OCI-LY7 (cell line): ENCODE measurements at regions not wholly inside any gene's neighbourhood (a gene's known extent, or its start where the extent isn't known, plus 50 kb on each side); places are given as distances from the start of the nearest gene placed in this dataset.
"Not testable (repeated sequence)": the region's sequence is repeated elsewhere in the genome, so short reads cannot be mapped to it uniquely, and the experiment has no call there.

Experiments used
- BruUV-seq: library from RNA; stranded (reverse); fragments of 400-500 nt; replicated peaks from 2 replicates; lab custom pipeline; 2021; lab: Mats Ljungman, UMichigan
- CTCF ChIA-PET: fragments of 300-600 bp; sonication (Branson Sonifier 250); formaldehyde crosslinking; loops from one replicate; lab custom pipeline; 2022; ENCODE audit warnings: antibody characterized with exemption; ENCODE audit not compliant: unreplicated experiment; lab: Charles Lee
- POLR2A ChIA-PET: fragments of 300-600 bp; sonication (Branson Sonifier 250); formaldehyde crosslinking; loops from one replicate; lab custom pipeline; 2022; ENCODE audit warnings: antibody characterized with exemption; lab: Charles Lee
- DNase-seq: peaks from one replicate; pipeline ENCODE4 v3.0.0-alpha.2; 2015; ENCODE audit warnings: low spot score
- H2AFZ ChIP-seq: fragments of 200-600 bp; sonication (generic), shearing (Covaris generic); 2 replicates; pipeline ENCODE4 v1.6.1; 2014; ENCODE audit warnings: mild to moderate bottlenecking, antibody characterized with exemption, low read length, moderate library complexity
- H3K27ac ChIP-seq: fragments of 200-600 bp; sonication (generic); 2 replicates; pipeline ENCODE4 v1.5.1; 2014; ENCODE audit warnings: mixed run types, low read depth, mild to moderate bottlenecking, moderate library complexity, low read length, inconsistent platforms; ENCODE audit not compliant: poor library complexity, severe bottlenecking
- H3K36me3 ChIP-seq: fragments of 200-600 bp; sonication (generic); 2 replicates; pipeline ENCODE4 v1.6.1; 2014; ENCODE audit warnings: mild to moderate bottlenecking, antibody characterized with exemption, low read length, moderate library complexity, mixed read lengths; ENCODE audit not compliant: insufficient read depth
- H3K4me1 ChIP-seq: fragments of 200-600 bp; sonication (generic); 2 replicates; pipeline ENCODE4 v1.5.1; 2014; ENCODE audit warnings: mild to moderate bottlenecking, low read length; ENCODE audit not compliant: insufficient read depth, poor library complexity, severe bottlenecking
- H3K4me2 ChIP-seq: fragments of 200-600 bp; sonication (generic); 2 replicates; pipeline ENCODE4 v1.6.1; 2014; ENCODE audit warnings: mild to moderate bottlenecking, low read length
- H3K4me3 ChIP-seq: fragments of 200-600 bp; sonication (generic); 2 replicates; pipeline ENCODE4 v1.5.1; 2014; ENCODE audit warnings: mild to moderate bottlenecking, low read depth, low read length; ENCODE audit not compliant: poor library complexity, severe bottlenecking
- H3K79me2 ChIP-seq: fragments of 200-600 bp; sonication (generic); 2 replicates; pipeline ENCODE4 v1.6.1; 2016; ENCODE audit warnings: low read depth, mild to moderate bottlenecking, low read length, moderate library complexity, mixed read lengths; ENCODE audit not compliant: insufficient read depth
- H3K9me2 ChIP-seq: fragments of 200-600 bp; sonication (generic); 2 replicates; pipeline ENCODE4 v1.6.1; 2016; ENCODE audit warnings: mild to moderate bottlenecking, low read length, mixed read lengths; ENCODE audit not compliant: insufficient read depth
- H3K9me3 ChIP-seq: fragments of 200-600 bp; sonication (generic); 2 replicates; pipeline ENCODE4 v1.6.1; 2014; ENCODE audit warnings: mild to moderate bottlenecking, mixed run types, low read length, mixed read lengths
- H4K20me1 ChIP-seq: fragments of 200-600 bp; sonication (generic); 2 replicates; pipeline ENCODE4 v1.6.1; 2014; ENCODE audit warnings: mild to moderate bottlenecking, antibody characterized with exemption, low read length, moderate library complexity, mixed read lengths; ENCODE audit not compliant: insufficient read depth
- EZH2phosphoT487 ChIP-seq: fragments of 200-600 bp; sonication (generic); IDR thresholded peaks from 2 replicates; pipeline ENCODE4 v1.6.1; 2018; ENCODE audit warnings: low read depth, borderline replicate concordance, mild to moderate bottlenecking, mixed run types, antibody characterized with exemption, low read length, moderate library complexity, mixed read lengths
- intact Hi-C: fragments of 100-400 bp; cut with micrococcal nuclease; formaldehyde crosslinking; loops from one replicate; pipeline ENCODE4 v1.10.0; 2022; ENCODE audit not compliant: unreplicated experiment
- TF ChIP-seq, protein P1 (sequence below): fragments of 200-600 bp; sonication (generic); conservative IDR thresholded peaks from 2 replicates; pipeline ENCODE4 v1.5.1; 2014; ENCODE audit warnings: mild to moderate bottlenecking, antibody characterized with exemption, low read length, moderate library complexity, mixed read lengths

DNA sequence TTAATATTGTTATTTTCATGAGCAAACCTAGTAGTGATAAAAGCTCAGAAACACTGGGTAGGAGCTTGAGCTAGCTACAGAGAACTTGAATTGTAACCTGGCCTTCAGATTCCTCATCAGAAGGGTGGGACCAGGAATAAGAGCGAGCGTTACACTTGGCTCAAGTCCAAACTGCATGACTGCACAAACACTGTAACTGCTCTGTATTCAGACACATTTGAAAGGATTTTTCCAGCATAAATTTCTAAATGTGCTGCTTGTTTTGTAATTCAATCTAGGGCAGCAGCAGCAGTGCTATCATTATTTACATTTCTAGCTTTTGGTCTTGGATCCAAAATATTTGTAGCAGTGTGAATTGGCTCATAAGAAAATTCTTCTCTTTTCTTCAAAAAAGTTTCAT, 133.0 kb upstream of the TMLHE start:
- H3K9me3 ChIP-seq: no peaks in the 10 kb centered on the region
- CTCF ChIA-PET: no interaction called here
- no TSS peak for BruUV-seq
- H3K27ac ChIP-seq: no peak overlapping the region
- intact Hi-C loops: no loop called here
- no peaks in the 10 kb centered on the region for H3K4me1 ChIP-seq
- no peak for DNase-seq
- no peaks in the 10 kb centered on the region for H3K36me3 ChIP-seq
- H3K79me2 ChIP-seq: no peaks in the 10 kb centered on the region
- no peaks in the 10 kb centered on the region for H4K20me1 ChIP-seq
- no peaks in the 10 kb centered on the region for H3K9me2 ChIP-seq
- no peak overlapping the region for H3K4me3 ChIP-seq
- no peak for TF ChIP-seq EZH2phosphoT487
- TF ChIP-seq, protein P1, sequence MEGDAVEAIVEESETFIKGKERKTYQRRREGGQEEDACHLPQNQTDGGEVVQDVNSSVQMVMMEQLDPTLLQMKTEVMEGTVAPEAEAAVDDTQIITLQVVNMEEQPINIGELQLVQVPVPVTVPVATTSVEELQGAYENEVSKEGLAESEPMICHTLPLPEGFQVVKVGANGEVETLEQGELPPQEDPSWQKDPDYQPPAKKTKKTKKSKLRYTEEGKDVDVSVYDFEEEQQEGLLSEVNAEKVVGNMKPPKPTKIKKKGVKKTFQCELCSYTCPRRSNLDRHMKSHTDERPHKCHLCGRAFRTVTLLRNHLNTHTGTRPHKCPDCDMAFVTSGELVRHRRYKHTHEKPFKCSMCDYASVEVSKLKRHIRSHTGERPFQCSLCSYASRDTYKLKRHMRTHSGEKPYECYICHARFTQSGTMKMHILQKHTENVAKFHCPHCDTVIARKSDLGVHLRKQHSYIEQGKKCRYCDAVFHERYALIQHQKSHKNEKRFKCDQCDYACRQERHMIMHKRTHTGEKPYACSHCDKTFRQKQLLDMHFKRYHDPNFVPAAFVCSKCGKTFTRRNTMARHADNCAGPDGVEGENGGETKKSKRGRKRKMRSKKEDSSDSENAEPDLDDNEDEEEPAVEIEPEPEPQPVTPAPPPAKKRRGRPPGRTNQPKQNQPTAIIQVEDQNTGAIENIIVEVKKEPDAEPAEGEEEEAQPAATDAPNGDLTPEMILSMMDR: no peak
- no peak overlapping the region for H3K4me2 ChIP-seq
- POLR2A ChIA-PET: no interaction called here
- H2AFZ ChIP-seq: no peak overlapping the region

DNA sequence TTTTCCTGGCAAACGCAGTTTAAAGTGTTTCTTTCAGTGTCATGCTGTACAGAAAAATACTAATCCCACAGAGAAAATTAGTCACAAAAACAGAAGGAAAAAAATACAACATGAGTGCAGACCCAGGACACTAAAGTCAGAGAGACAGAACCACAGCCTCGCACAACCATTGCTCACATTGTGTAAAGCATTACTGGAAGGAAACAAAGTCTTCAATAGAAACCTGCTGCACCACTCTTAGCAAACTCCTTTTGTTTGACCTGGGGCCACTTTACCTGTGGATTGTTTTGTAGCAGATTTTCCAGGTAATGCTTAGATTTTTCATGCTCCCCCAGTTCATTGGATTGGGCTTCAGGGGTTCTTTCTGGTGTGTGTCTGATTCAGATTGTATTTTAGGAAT, 131.8 kb upstream of the TMLHE start:
- no peaks in the 10 kb centered on the region for H4K20me1 ChIP-seq
- DNase-seq: no peak
- CTCF ChIA-PET: no interaction called here
- H3K79me2 ChIP-seq: no peaks in the 10 kb centered on the region
- H3K4me1 ChIP-seq: no peaks in the 10 kb centered on the region
- BruUV-seq: no TSS peak
- H3K36me3 ChIP-seq: no peaks in the 10 kb centered on the region
- H3K4me2 ChIP-seq: no peak overlapping the region
- no peaks in the 10 kb centered on the region for H3K9me2 ChIP-seq
- H3K27ac ChIP-seq: no peak overlapping the region
- TF ChIP-seq, protein P1: no peak
- TF ChIP-seq EZH2phosphoT487: no peak
- H3K4me3 ChIP-seq: no peak overlapping the region
- no peaks in the 10 kb centered on the region for H3K9me3 ChIP-seq
- no peak overlapping the region for H2AFZ ChIP-seq
- POLR2A ChIA-PET: no interaction called here
- intact Hi-C loops: no loop called here

DNA sequence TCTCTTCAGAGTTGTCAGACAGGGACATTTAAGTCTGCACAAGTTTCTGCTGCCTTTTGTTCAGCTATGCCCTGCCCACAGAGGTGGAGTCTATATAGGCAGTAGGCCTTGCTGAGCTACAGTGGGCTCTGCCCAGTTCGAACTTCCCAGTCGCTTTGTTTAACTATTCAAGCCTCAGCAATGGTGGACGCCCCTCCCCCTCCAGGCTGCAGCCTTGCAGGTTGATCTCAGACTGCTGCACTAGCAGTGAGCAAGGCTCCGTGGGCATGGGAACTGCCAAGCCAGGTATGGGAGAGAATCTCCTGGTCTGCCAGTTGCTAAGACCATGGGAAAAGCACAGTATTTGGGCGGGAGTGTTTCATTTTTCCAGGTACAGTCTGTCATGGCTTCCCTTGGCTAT, 115.6 kb upstream of the TMLHE start:
- DNase-seq, BruUV-seq, H3K36me3 ChIP-seq, H3K9me3 ChIP-seq, H3K4me3 ChIP-seq, CTCF ChIA-PET, H4K20me1 ChIP-seq, POLR2A ChIA-PET, H3K9me2 ChIP-seq, H3K27ac ChIP-seq, H3K79me2 ChIP-seq, H2AFZ ChIP-seq, H3K4me2 ChIP-seq, intact Hi-C loops, H3K4me1 ChIP-seq: not testable (repeated sequence)
